UCSD-AML1 (cell line): ENCODE measurements at regions not wholly inside any gene's neighbourhood (a gene's known extent, or its start where the extent isn't known, plus 50 kb on each side); places are given as distances from the start of the nearest gene placed in this dataset.

Experiments used
- DNase-seq: peaks from one replicate; lab custom pipeline; 2025; ENCODE audit not compliant: unreplicated experiment; lab: John Stamatoyannopoulos, UW

DNA sequence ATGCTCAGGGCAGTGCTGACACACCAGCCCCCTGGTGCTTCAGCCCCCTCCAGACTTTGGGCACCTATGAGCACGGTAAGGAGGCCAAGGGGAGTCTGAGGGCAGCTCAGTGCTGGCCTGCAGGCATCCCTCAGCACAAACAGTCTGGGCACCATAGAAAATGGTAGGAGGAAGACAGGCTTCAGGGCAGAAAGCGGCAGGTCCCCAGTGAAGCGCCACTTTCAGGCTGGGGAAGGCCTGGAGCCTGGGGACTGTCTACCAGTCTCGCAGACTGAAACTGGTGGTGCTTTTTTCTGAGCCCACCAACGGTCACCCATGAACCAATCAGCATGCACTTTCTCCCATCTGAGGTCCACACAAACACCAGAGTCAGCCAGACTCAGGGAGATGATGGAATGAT is 1074.7 kb downstream of the PCDH18 start:
- DNase-seq, result no peak

DNA sequence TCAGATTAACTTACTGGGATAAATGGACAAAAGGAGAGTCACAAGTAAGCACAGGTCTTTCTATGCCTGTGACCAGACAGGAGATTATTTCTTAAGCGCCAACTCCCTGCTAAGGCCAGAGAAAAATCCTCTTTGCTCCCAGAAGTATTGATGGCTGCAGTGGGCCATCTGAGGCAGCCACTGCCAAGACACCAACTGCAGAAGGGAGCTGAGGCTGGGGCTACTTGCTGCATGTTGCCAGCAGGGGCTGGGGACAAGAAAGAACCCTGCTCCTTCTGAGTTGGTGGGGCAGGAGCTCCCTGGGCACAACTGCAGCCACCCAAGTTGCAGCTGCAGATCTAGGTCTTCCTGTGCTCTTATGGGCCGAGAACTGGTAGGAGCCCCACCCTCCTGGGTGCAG is 1075.3 kb downstream of the PCDH18 start:
- DNase-seq, result no peak

DNA sequence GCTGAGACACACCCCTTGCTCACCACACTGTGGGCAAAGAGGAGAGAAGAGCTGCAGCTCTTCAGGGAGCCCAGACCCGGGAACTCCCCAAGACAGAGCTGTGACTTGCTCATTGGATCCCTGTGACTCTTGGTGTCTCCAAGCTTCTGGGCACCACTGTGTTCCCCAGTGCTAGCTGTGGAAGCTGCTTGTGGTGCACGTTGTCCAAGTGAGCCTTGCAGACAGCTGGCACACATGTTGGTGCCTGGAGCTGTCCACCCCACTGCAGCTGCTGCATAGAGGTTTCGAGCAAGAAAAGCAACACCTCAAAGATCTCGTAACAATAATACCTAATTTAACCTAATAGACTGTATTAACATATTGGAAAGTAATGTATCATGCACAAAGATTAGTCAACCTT is 1089.3 kb downstream of the PCDH18 start:
- no peak for DNase-seq

DNA sequence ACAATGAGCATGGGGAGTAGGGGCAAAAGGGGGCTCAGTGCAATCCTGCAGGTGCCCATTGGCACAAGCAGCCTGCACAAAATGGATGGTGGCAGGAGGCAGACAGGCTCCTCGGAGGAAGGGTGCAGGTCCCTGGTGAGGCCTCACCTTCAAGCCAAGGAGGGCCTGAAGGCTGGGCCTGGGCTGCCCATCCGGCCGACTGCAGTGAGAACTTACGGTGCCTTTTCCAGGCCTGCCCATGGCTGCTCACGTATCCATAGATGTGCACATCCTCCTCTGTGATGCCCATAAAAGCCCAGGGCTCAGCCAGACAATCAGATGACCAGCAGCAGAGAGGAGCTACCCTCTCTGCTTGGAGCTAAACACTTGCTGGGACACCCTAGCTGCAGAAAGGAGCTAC is 1089.8 kb downstream of the PCDH18 start:
- no peak for DNase-seq

DNA sequence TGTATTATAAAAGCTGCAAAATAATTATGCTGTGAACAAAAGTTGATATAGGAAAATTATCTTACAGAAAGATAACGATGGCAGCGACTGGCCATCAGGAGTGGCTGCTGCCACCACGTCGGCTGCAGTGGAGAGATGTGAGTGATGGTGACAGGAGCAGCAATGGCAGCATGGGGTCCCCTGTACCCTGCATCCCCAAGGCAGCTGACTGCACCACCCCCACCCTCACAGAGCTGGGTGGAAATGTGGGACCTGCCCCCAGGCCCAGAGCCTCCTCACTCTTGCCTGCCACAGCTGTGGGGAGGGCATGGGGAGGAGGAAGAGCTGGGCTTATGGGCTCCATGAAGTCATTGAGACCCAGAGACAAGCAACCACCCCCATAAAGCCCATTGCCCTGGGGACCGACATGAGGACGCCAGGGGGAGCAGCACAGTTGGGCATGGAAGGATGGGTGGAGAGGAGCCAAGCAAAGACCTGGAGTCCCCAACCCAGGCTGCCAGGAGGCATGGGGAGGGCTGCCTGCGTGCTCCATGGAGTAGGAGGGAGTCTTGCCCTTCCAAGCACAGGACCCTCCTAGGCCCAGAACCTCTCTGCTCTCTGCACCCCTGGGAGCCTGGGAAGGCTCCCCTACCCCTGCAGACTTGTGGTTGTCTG is 1090.5 kb downstream of the PCDH18 start:
- DNase-seq, result no peak

DNA sequence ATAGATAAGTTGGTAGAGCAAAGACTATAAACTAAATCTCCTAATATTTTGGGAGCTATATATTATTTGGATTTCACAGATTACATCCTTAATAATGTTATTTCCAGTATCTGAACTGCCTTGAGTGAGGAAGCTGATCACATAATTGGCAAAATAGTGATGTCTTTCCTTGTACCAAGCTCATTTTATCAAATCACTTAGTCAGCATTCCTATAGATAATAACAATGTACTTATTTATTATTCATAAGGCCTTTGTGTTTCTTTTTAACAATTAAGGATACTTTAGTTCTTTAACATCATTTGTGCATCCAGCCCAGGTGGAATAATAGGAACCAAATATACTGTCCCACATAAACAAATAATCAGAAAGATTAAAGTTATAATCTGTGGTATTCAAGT is 1093.6 kb downstream of the PCDH18 start:
- DNase-seq, result no peak

DNA sequence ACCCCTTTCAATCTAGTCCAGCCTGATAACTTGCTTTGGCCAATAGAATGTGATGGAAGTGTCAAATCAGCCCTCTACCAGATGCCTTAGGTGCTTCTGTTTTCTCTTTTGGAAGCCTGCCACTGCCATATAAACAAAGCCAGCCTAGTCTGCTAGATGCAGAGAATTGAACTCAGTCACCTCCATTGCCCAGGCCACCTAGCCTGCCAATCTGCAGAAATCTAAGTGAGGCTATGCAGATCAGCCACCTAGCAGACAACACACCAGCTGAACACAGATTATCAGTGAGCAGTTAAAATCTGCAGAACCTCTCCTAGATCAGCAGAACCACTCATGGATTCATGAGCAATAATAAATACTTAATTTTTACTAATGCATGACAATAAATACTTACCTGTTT is 1108.2 kb downstream of the PCDH18 start:
- no peak for DNase-seq

DNA sequence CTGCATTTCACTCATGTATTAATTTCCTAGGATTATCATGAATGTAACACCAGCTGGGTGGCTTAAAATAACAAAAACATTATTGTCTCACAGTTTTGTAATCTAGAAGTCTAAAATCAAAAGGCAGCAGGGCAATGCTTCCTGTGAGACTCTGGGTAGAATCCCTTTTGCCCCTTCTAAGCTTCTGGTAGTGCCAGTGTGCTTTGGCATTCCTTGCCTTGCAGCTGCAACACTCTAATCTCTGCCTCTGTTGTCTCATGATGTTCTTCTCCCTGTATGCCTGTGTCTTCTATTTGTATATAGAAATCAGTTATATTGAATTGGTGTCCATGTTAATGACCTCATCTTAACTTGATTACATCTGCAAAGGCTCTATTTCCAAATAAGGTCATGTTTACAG is 1117.3 kb downstream of the PCDH18 start:
- DNase-seq, result no peak

DNA sequence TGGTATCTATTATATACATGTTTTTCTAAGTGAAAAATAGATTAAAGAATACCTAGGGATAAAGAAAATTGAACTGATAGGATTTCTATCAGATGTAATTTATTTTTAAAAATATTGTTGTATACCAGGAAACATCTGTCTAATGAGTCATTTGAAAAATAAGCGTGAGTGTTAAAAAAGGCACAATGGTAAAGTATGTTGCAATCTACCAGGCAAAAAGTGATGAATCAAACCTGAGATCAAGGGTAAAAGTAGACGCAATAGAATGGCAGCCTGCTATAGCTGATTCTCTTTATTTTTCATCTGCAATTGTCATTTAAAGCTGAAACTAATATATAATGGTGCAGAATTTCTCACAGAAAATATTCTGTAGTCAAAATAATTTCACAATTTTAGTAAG is 1119.6 kb downstream of the PCDH18 start:
- DNase-seq, result no peak

DNA sequence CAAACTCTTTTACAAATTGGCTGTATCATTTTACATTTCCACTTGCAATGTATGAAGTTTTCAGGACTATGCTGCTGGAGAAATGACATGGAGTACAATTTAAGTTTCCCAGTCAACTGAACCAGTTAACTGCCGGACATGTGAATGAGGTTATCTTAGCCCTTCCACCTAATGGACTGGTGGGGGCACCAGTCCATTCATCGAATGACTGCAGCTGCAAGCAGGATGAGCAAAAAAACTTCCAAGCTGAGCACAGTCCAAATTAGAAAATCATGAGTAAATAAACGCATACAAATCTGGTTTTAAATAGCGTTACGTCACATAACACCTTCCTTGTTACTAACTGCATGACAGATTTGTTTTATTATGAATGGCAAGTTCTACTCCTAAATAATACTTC is 1131.5 kb downstream of the PCDH18 start:
- DNase-seq, result no peak

DNA sequence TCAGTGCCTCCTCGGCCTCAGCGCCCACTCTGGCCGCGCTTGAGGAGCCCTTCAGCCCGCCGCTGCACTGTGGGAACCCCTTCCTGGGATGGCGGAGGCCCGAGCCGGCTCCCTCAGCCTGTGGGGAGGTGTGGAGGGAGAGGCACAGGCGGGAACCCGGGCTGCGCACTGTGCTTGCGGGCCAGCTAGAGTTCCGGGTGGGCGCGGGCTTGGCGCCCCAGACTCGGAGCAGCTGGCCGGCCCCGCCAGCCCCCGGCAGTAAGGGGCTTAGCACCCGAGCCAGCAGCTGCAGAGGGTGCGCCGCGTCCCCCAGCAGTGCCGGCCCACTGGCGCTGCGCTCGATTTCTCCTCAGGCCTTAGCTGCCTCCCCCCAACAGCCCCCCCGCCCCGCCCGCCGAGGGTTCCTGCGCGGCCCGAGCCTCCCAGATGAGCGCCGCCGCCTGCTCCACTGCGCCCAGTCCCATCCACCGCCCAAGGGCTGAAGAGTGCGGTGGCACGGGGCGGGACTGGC is 1137.0 kb downstream of the PCDH18 start:
- no peak for DNase-seq

DNA sequence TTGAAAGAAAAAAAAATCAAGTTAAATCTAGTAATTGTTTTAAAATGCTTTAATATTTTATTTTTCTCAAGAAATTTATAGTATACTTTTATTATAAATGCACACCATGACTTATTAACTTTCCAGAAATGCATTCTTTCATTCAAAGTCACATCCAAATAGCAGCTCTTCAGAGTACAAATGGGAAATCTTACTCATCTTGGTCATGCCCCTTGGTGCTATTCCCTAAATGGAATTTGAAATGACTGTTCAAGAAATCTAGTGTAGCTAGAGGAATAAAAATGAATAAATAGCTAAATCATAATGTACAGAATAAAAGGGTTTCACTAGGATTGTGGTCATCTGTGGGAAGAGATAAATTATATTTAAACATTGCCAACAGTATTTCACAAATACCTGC is 1139.7 kb downstream of the PCDH18 start:
- no peak for DNase-seq

DNA sequence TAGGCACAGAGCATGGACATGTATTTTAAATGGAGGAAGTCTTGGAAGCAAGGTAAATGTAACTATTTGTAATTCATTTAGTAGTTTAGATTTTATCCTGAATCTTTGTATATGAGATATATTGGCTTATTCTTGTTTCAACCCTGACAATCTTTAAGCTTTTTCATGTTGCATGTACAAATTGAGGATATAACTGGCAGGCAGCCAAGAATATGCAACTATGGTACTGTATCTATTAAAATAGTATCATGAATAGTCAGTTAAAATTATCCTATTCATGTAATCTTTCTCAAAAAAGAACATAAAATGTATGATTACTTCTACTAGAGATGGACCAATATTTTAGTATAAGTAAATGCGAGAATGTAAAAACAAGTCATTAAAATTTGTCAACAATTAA is 1141.5 kb downstream of the PCDH18 start:
- DNase-seq, result no peak

DNA sequence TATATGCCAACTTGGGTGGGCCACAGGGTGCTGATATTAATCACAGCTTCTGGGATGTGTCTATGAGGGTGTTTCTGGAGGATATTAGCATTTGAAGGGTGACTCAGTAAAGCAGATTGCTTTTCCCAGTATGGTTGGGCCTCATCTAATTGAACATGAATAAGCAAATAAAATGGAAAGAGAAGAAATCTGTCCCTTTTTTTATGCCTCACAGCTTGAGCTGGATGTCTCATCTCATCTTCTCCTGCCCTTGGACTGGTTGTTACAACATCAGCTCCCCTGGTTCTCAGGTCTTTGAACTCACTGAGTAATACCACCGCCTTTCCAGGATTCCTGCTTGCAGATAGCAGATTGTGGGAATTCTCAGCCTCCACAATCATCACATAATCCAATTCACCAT is 1149.2 kb downstream of the PCDH18 start:
- no peak for DNase-seq

DNA sequence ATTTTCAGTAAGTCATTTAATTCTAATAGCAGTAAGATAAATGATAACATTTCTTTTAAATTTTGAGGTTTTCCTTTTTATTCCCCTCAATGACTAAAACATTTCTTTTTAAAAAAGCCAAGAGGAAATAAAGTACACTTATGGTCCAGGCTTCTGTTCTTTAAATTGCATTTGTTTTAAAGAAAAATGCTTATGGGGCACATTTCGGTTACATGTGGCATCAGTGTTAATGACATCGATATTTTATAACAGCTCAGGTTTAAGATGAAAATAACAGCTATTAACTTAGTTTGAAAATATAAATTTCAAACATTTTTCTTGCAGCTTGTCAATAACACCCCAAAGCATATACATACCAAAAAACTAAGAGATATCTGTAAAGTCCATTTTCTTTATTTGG is 1161.1 kb downstream of the PCDH18 start:
- no peak for DNase-seq

DNA sequence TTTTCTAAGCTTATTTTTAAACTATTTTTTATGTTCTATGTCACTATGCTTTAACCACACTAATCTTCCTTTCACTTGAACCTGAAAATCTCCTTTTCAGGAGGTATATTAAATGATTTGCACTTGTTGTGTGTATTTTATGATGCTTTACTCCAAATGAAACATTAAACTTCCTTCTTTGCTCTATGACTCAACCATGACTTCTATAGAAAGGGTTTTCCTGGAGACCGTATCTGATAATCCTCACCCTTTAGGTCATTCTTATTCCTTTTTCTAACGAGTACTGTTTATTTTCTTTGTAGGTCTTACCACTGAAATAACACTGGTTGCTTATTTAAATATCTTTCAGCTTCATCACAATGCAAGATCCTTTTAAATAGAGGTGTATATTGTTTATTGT is 1163.2 kb downstream of the PCDH18 start:
- DNase-seq, result no peak

DNA sequence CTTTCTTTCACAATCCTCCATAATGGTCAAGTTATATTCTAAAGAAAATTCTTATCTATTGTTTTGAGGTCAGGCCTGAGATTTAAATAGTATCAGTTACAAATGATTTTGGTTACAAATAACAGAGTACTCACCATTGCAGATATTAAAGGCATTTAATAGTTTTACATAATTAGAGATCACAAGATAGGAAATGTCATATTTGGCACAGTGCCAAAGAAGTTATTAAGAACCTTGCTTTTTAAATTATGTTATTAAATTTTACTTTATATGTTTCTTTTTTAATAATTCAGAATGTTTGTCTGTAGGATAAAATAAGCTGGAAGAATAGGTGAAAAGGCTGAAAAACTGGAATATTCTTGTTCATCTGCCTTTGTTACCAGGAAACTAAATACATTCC is 1174.7 kb downstream of the PCDH18 start:
- no peak for DNase-seq

DNA sequence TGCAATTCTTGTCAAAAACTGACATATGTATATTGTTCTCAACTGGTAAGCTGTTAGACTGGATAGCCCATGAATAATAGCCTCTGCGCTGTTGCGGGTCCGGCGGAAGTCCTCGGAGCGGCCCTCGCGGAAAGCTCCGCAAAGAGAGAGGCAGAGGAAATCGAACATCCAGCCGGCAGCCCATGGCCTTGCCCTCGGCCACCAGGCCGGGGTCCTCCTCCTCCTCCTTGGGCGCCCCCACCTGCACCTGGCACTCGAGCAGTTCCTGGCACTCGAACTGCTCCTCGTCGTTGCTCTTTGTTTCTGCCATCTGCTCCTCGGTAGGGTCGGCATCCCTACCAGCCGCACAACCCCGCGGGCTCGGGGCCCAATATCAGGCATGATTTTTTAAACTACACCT is 1176.3 kb downstream of the PCDH18 start:
- DNase-seq, result no peak

DNA sequence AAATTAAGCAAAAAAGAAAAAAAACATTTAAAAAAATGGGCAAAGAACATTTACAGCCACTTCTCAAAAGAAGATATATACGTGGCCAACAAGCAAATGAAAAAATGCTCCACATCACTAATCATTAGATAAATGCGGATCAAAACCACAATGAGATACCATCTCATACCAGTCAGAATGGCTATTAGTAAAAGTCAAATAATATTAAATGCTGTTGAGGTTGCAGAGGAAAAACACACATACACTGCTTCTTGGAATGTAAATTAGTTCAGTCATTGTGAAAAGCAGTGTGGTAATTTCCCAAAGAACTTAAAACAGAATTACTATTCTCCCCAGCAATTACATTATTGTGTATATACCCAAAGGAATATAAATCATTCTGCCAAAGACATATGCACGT is 1189.0 kb downstream of the PCDH18 start:
- no peak for DNase-seq

DNA sequence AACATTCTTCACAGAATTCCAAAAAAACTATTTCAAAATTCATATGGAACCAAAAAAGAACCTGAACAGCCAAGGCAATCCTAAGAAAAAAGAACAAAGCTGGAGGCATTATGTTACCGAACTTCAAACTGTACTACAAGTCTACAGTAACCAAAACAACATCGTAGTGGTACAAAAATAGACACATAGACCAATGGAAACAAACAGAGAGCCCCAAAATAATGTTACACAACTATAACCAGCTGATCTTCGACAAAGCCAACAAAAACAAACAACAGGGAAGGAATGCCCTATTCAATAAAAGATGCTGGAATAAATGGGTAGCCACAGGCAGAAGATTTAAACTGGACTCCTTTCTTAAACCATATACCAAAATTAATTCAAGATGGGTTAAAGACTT is 1189.6 kb downstream of the PCDH18 start:
- DNase-seq, result no peak

DNA sequence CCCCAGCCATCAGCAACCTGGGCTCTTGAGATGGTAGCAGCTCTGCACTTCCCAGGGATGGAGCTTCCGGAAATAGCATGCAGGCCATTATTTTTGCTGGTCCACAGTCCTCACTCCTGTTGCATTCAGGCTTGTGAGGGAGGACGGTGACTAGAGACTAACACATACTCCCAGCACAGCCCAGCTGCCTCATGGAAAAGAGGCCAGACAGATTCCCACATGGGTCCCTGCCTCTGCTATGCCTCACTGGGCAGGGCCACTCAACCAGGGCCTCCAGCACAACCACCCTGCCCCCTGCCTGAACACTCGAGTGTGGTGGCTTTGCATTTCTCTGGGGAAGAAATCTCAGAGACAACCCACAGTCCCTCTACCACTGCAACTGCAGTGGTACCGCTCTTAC is 1195.1 kb downstream of the PCDH18 start:
- no peak for DNase-seq

DNA sequence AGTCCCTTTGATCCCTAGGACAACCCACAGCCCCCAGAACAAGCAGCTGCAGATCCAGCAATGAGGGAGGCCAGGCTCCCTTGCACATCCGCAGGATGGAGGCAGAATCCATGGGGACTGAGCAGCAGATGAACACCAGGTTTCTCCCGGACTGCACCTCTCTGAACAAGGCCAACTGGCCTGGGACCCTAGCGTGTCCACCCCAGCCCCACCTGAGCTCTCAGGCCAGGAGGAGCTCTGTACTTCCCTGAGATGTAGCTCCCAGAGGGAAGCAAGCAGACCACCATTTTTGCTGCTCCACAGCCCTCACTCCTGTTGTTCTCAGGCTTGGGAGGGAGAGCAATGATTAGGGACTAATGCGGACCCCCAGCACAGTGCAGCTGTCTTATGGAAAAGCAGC is 1195.8 kb downstream of the PCDH18 start:
- no peak for DNase-seq

DNA sequence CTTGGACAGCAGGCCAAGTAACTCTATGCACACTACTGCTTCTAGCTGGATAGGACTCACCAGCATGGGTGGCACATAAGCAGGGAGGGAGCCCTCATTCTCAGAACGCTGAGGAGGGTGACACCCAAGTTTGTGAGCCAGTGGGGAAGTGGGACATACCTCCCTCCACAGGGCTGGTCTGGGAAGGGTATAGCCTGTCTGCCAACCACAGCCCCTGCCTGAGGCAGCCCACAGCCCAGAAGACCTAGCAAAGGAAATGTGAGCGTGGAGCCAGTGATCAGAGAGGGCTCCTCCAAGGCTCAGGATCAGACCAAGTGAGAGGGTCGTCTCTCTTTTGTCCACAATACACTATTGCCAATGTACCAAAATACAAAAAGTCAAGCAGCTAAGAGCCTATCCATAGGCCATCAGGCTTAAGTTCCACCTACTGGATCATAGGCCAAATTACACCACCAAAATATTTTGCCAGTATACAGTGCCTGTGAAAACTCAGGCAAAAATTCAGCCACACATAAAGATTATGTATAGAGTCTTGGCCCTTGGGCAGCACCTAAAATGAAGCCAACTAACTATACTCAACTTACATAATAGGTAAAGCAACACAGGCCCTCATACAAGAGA is 1203.1 kb downstream of the PCDH18 start:
- peak; percentile 4 for DNase-seq
